GM18868 (cell line): ENCODE measurements at regions not wholly inside any gene's neighbourhood (a gene's known extent, or its start where the extent isn't known, plus 50 kb on each side); places are given as distances from the start of the nearest gene placed in this dataset.
A peak's percentile ranks its signal among the peaks of the same experiment; 100 is the strongest.
"Not testable (repeated sequence)": the region's sequence is repeated elsewhere in the genome, so short reads cannot be mapped to it uniquely, and the experiment has no call there.

Source experiments
- ATAC-seq: cut with Tn5 transposase; IDR thresholded peaks from one replicate; pipeline ENCODE4 v1.9.1; 2021; ENCODE audit warnings: mild to moderate bottlenecking, moderate library complexity; ENCODE audit not compliant: unreplicated experiment

- not testable (repeated sequence) for ATAC-seq
Observed at GRCh38 chr9:64920147-64920546, 364.9 kb downstream of the FOXD4L5 start.

GRCh38 chr9:64888643-64889042 lies 396.4 kb downstream of the FOXD4L5 start:
- ATAC-seq, result not testable (repeated sequence)

GRCh38 chr9:64870594-64870993 lies 414.4 kb downstream of the FOXD4L5 start:
- ATAC-seq, result peak; percentile 74
